Calu3 (cell line): ENCODE measurements at regions not wholly inside any gene's neighbourhood (a gene's known extent, or its start where the extent isn't known, plus 50 kb on each side); places are given as distances from the start of the nearest gene placed in this dataset.

Source experiments
- BruUV-seq: library from RNA; stranded (reverse); fragments of 400-500 nt; replicated peaks from 2 replicates; lab custom pipeline; 2021; lab: Mats Ljungman, UMichigan
- CTCF ChIA-PET: fragments of 300-600 bp; sonication (Branson Sonifier 250); formaldehyde crosslinking; loops from one replicate; lab custom pipeline; 2022; ENCODE audit warnings: antibody characterized with exemption; lab: Charles Lee
- DNase-seq: peaks from one replicate; pipeline ENCODE4 v3.0.0; 2022
- H3K27ac Mint-ChIP-seq: one replicate; pipeline ENCODE4 v1.8.0; 2022; ENCODE audit warnings: mixed read lengths; ENCODE audit not compliant: unreplicated experiment
- H3K27me3 Mint-ChIP-seq: one replicate; pipeline ENCODE4 v1.8.0; 2022; ENCODE audit warnings: mixed read lengths; ENCODE audit not compliant: unreplicated experiment
- H3K36me3 Mint-ChIP-seq: one replicate; pipeline ENCODE4 v1.8.0; 2022; ENCODE audit warnings: mild to moderate bottlenecking, moderate library complexity, mixed read lengths; ENCODE audit not compliant: insufficient read depth, unreplicated experiment
- H3K4me1 Mint-ChIP-seq: one replicate; pipeline ENCODE4 v1.8.0; 2022; ENCODE audit warnings: mild to moderate bottlenecking, low read depth, mixed read lengths; ENCODE audit not compliant: unreplicated experiment
- H3K4me3 Mint-ChIP-seq: one replicate; pipeline ENCODE4 v1.8.0; 2022; ENCODE audit warnings: mild to moderate bottlenecking, low read depth, moderate library complexity, mixed read lengths; ENCODE audit not compliant: unreplicated experiment
- H3K9me3 Mint-ChIP-seq: one replicate; pipeline ENCODE4 v1.8.0; 2022; ENCODE audit warnings: low read depth, mixed read lengths; ENCODE audit not compliant: unreplicated experiment
- CTCF ChIP-seq: fragments of 200-600 bp; IDR thresholded peaks from one replicate; pipeline ENCODE4 v1.8.0; 2022; ENCODE audit warnings: antibody characterized with exemption; ENCODE audit not compliant: unreplicated experiment
- intact Hi-C: fragments of 100-400 bp; cut with micrococcal nuclease; formaldehyde crosslinking; loops from one replicate; pipeline ENCODE4 v1.10.0; 2022; ENCODE audit not compliant: unreplicated experiment

- no peak overlapping the region for H3K4me3 Mint-ChIP-seq
Measured at GRCh38 chr12:45626965-45627364, 102.5 kb upstream of the ARID2 start.

GRCh38 chr12:45627407-45628069 is 102.0 kb upstream of the ARID2 start:
- intact Hi-C loops, result no loop called here
- no peak for DNase-seq
- peaks cover 8% of the 10 kb centered on the region for H3K4me1 Mint-ChIP-seq
- no peaks in the 10 kb centered on the region for H3K9me3 Mint-ChIP-seq
- CTCF ChIA-PET, result no interaction called here
- H3K36me3 Mint-ChIP-seq, result peaks cover 3% of the 10 kb centered on the region
- no peak overlapping the region for H3K4me3 Mint-ChIP-seq
- no TSS peak for BruUV-seq
- no peak overlapping the region for H3K27ac Mint-ChIP-seq
- no peak for TF ChIP-seq CTCF
- H3K27me3 Mint-ChIP-seq, result no peaks in the 10 kb centered on the region

More at GRCh38 chr12:45626965-45627364, 102.5 kb upstream of the ARID2 start:
- no peak for TF ChIP-seq CTCF
- intact Hi-C loops, result no loop called here
- H3K36me3 Mint-ChIP-seq, result no peaks in the 10 kb centered on the region
- BruUV-seq, result no TSS peak
- CTCF ChIA-PET, result no interaction called here
- H3K4me1 Mint-ChIP-seq, result peaks cover 8% of the 10 kb centered on the region
- H3K27ac Mint-ChIP-seq, result no peak overlapping the region
- H3K9me3 Mint-ChIP-seq, result no peaks in the 10 kb centered on the region
- H3K27me3 Mint-ChIP-seq, result no peaks in the 10 kb centered on the region
- no peak for DNase-seq

- Mint-ChIP-seq H3K4me1 (peaks cover 8% of the 10 kb centered on the region), H3K27ac (no peak overlapping the region), H3K36me3 (peaks cover 5% of the 10 kb centered on the region), H3K4me3 (no peak overlapping the region), H3K27me3 (no peaks in the 10 kb centered on the region), H3K9me3 (no peaks in the 10 kb centered on the region)
- no TSS peak for BruUV-seq
- TF ChIP-seq CTCF, result no peak
- intact Hi-C loops, result no loop called here
- CTCF ChIA-PET, result no interaction called here
- DNase-seq, result no peak
Measured at GRCh38 chr12:45629292-45629691, 100.2 kb upstream of the ARID2 start.

- H3K36me3 Mint-ChIP-seq, result peaks cover 5% of the 10 kb centered on the region
- BruUV-seq, result no TSS peak
- no peak for DNase-seq
- H3K4me1 Mint-ChIP-seq, result peaks cover 13% of the 10 kb centered on the region
- TF ChIP-seq CTCF, result no peak
- no peaks in the 10 kb centered on the region for H3K9me3 Mint-ChIP-seq
- CTCF ChIA-PET, result no interaction called here
- no peaks in the 10 kb centered on the region for H3K27me3 Mint-ChIP-seq
- H3K27ac Mint-ChIP-seq, result no peak overlapping the region
- no peak overlapping the region for H3K4me3 Mint-ChIP-seq
- intact Hi-C loops, result no loop called here
Measured at GRCh38 chr12:45633733-45634132, 95.8 kb upstream of the ARID2 start.
